PC-9 (cell line): ENCODE measurements at regions not wholly inside any gene's neighbourhood (a gene's known extent, or its start where the extent isn't known, plus 50 kb on each side); places are given as distances from the start of the nearest gene placed in this dataset.

Source experiments
- EZH2 ChIP-seq: fragments of 200-600 bp; sonication (generic); IDR thresholded peaks from 2 replicates; pipeline ENCODE4 v1.8.0; 2017; ENCODE audit warnings: antibody characterized with exemption, low read depth
- TF ChIP-seq, protein P1 (sequence below): fragments of 200-600 bp; sonication (generic); conservative IDR thresholded peaks from 2 replicates; pipeline ENCODE4 v1.6.1; 2017; ENCODE audit warnings: mixed run types, antibody characterized with exemption, mild to moderate bottlenecking, moderate library complexity

GRCh38 chr4:129326571-129327460 is 230.9 kb downstream of the C4orf33 start:
- TF ChIP-seq, protein P1, sequence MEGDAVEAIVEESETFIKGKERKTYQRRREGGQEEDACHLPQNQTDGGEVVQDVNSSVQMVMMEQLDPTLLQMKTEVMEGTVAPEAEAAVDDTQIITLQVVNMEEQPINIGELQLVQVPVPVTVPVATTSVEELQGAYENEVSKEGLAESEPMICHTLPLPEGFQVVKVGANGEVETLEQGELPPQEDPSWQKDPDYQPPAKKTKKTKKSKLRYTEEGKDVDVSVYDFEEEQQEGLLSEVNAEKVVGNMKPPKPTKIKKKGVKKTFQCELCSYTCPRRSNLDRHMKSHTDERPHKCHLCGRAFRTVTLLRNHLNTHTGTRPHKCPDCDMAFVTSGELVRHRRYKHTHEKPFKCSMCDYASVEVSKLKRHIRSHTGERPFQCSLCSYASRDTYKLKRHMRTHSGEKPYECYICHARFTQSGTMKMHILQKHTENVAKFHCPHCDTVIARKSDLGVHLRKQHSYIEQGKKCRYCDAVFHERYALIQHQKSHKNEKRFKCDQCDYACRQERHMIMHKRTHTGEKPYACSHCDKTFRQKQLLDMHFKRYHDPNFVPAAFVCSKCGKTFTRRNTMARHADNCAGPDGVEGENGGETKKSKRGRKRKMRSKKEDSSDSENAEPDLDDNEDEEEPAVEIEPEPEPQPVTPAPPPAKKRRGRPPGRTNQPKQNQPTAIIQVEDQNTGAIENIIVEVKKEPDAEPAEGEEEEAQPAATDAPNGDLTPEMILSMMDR = no peak
- no peak for TF ChIP-seq EZH2
